HG03565 (cell line): ENCODE measurements at regions not wholly inside any gene's neighbourhood (a gene's known extent, or its start where the extent isn't known, plus 50 kb on each side); places are given as distances from the start of the nearest gene placed in this dataset.

ENCODE experiments used
- ATAC-seq: cut with Tn5 transposase; IDR thresholded peaks from one replicate; pipeline ENCODE4 v1.9.1; 2021; ENCODE audit warnings: mild to moderate bottlenecking, moderate library complexity; ENCODE audit not compliant: unreplicated experiment

GRCh38 chr17:33750943-33751701, 458.0 kb upstream of the ASIC2 start:
- ATAC-seq, result no peak

- ATAC-seq, result no peak
These were observed 458.6 kb upstream of the ASIC2 start for GRCh38 chr17:33751702-33752065.

GRCh38 chr17:33753452-33753851, 460.4 kb upstream of the ASIC2 start:
- ATAC-seq, result no peak

- ATAC-seq, result no peak
These were observed 462.9 kb upstream of the ASIC2 start for GRCh38 chr17:33756021-33756420.

- ATAC-seq, result no peak
These were observed 472.8 kb upstream of the ASIC2 start for GRCh38 chr17:33765871-33766270.

GRCh38 chr17:33766721-33767120, 473.6 kb upstream of the ASIC2 start:
- ATAC-seq, result no peak

GRCh38 chr17:33769066-33769465, 476.0 kb upstream of the ASIC2 start:
- no peak for ATAC-seq

- ATAC-seq, result no peak
These were observed 478.8 kb upstream of the CCL2 start for GRCh38 chr17:33776304-33776703.

GRCh38 chr17:33776903-33777302, 478.2 kb upstream of the CCL2 start:
- ATAC-seq, result no peak

GRCh38 chr17:33777674-33778073, 477.4 kb upstream of the CCL2 start:
- ATAC-seq, result no peak

GRCh38 chr17:33778505-33779233, 476.4 kb upstream of the CCL2 start:
- no peak for ATAC-seq

GRCh38 chr17:33779234-33779591, 475.9 kb upstream of the CCL2 start:
- ATAC-seq, result no peak

- no peak for ATAC-seq
These were observed 469.8 kb upstream of the CCL2 start for GRCh38 chr17:33785281-33785680.

GRCh38 chr17:33786478-33786877, 468.6 kb upstream of the CCL2 start:
- no peak for ATAC-seq

- ATAC-seq, result no peak
These were observed 465.4 kb upstream of the CCL2 start for GRCh38 chr17:33789658-33790057.

- ATAC-seq, result no peak
These were observed 457.9 kb upstream of the CCL2 start for GRCh38 chr17:33797181-33797580.

- ATAC-seq, result no peak
These were observed 456.8 kb upstream of the CCL2 start for GRCh38 chr17:33798308-33798707.

- ATAC-seq, result no peak
These were observed 452.5 kb upstream of the CCL2 start for GRCh38 chr17:33802349-33803198.

- no peak for ATAC-seq
These were observed 451.8 kb upstream of the CCL2 start for GRCh38 chr17:33803199-33803685.

- ATAC-seq, result no peak
These were observed 451.4 kb upstream of the CCL2 start for GRCh38 chr17:33803686-33804085.

- no peak for ATAC-seq
These were observed 450.7 kb upstream of the CCL2 start for GRCh38 chr17:33804401-33804800.

- ATAC-seq, result no peak
These were observed 448.5 kb upstream of the CCL2 start for GRCh38 chr17:33806631-33807030.
